PC-3 (cell line): ENCODE measurements at regions not wholly inside any gene's neighbourhood (a gene's known extent, or its start where the extent isn't known, plus 50 kb on each side); places are given as distances from the start of the nearest gene placed in this dataset.
"Not testable (repeated sequence)": the region's sequence is repeated elsewhere in the genome, so short reads cannot be mapped to it uniquely, and the experiment has no call there.

Source experiments
- ATAC-seq: fragments of 200-7000 bp; cut with Tn5 transposase; 2 replicates; pipeline ENCODE4 v1.9.1; 2020; ENCODE audit warnings: mild to moderate bottlenecking, moderate library complexity
- BruUV-seq: library from RNA; stranded (reverse); fragments of 400-500 nt; replicated peaks from 2 replicates; lab custom pipeline; 2021; lab: Mats Ljungman, UMichigan
- CTCF ChIA-PET: fragments of 300-600 bp; sonication (Branson Sonifier 250); formaldehyde crosslinking; loops from one replicate; lab custom pipeline; 2022; ENCODE audit warnings: antibody characterized with exemption; lab: Charles Lee
- POLR2A ChIA-PET: fragments of 300-600 bp; sonication (Branson Sonifier 250); formaldehyde crosslinking; loops from one replicate; lab custom pipeline; 2022; ENCODE audit warnings: antibody characterized with exemption; ENCODE audit not compliant: unreplicated experiment; lab: Charles Lee
- DNase-seq: peaks from one replicate; pipeline ENCODE4 v3.0.0-alpha.2; 2015
- H2AFZ ChIP-seq: fragments of 300-600 bp; sonication (generic); 2 replicates; pipeline ENCODE4 v1.6.0; 2016; ENCODE audit warnings: antibody characterized with exemption, low read length
- H3F3A ChIP-seq: fragments of 300-600 bp; sonication (generic); one replicate; pipeline ENCODE4 v1.6.0; 2017; ENCODE audit warnings: antibody characterized with exemption, low read length, control low read depth, mild to moderate bottlenecking; ENCODE audit not compliant: unreplicated experiment
- H3K27ac ChIP-seq: fragments of 300-600 bp; sonication (generic); 2 replicates; pipeline ENCODE4 v1.5.1; 2016; ENCODE audit warnings: mild to moderate bottlenecking, low read length
- H3K27me3 ChIP-seq: fragments of 300-600 bp; sonication (generic); 2 replicates; pipeline ENCODE4 v1.6.1; 2016; ENCODE audit warnings: low read length, mixed read lengths
- H3K36me3 ChIP-seq: fragments of 300-600 bp; sonication (generic); 2 replicates; pipeline ENCODE4 v1.6.1; 2016; ENCODE audit warnings: low read depth, mixed run types, low read length, mixed read lengths
- H3K4me1 ChIP-seq: fragments of 300-600 bp; sonication (generic); 2 replicates; pipeline ENCODE4 v1.5.1; 2016; ENCODE audit warnings: low read length; ENCODE audit not compliant: insufficient read depth
- H3K4me2 ChIP-seq: fragments of 300-600 bp; sonication (generic); 2 replicates; pipeline ENCODE4 v1.6.0; 2016; ENCODE audit warnings: low read length
- H3K4me3 ChIP-seq: fragments of 300-600 bp; sonication (generic); 2 replicates; pipeline ENCODE4 v1.5.1; 2016; ENCODE audit warnings: mild to moderate bottlenecking, low read length, mixed read lengths
- H3K79me2 ChIP-seq: fragments of 300-600 bp; sonication (generic); 2 replicates; pipeline ENCODE4 v1.6.1; 2017; ENCODE audit warnings: low read length, mixed read lengths
- H3K9ac ChIP-seq: fragments of 300-600 bp; sonication (generic); 2 replicates; pipeline ENCODE4 v1.6.0; 2016; ENCODE audit warnings: mild to moderate bottlenecking, low read length
- H3K9me2 ChIP-seq: fragments of 300-600 bp; sonication (generic); replicated peaks from 2 replicates; pipeline ENCODE4 v1.6.1; 2016; ENCODE audit warnings: mixed run types, low read length, mixed read lengths
- H3K9me3 ChIP-seq: fragments of 300-600 bp; sonication (generic); 2 replicates; pipeline ENCODE4 v1.6.1; 2016; ENCODE audit warnings: low read length, mixed read lengths
- H4K20me1 ChIP-seq: fragments of 300-600 bp; sonication (generic); 2 replicates; pipeline ENCODE4 v1.6.1; 2016; ENCODE audit warnings: low read length, mixed read lengths
- CTCF ChIP-seq: fragments of 300-600 bp; sonication (generic); conservative IDR thresholded peaks from 2 replicates; pipeline ENCODE4 v1.5.1; 2017; ENCODE audit warnings: antibody characterized with exemption, low read depth, mild to moderate bottlenecking, low read length
- EZH2 ChIP-seq: fragments of 300-600 bp; sonication (generic); IDR thresholded peaks from one replicate; pipeline ENCODE4 v1.6.1; 2017; ENCODE audit warnings: antibody characterized with exemption, mild to moderate bottlenecking, low read length; ENCODE audit not compliant: unreplicated experiment
- EZH2phosphoT487 ChIP-seq: fragments of 300-600 bp; sonication (generic); IDR thresholded peaks from 2 replicates; pipeline ENCODE4 v1.6.1; 2018; ENCODE audit warnings: mild to moderate bottlenecking, antibody characterized with exemption, low read length, borderline replicate concordance
- intact Hi-C: fragments of 100-400 bp; cut with micrococcal nuclease; formaldehyde crosslinking; loops from 2 replicates; pipeline ENCODE4 v1.9.0; 2023

GRCh38 chr14:59022144-59022543, 166.3 kb upstream of the DAAM1 start:
- POLR2A ChIA-PET: interaction anchor here (0.6 kb wide), 1 partner anchor 381 kb away, joined by 4 read pairs; no protein-coding TSS in a partner anchor
- CTCF ChIA-PET: interaction anchor here (0.9 kb wide), 1 partner anchor 33 kb away, joined by 3 read pairs; no protein-coding TSS in a partner anchor
- Histone ChIP-seq H3K4me2 (no peak overlapping the region), H3K4me1 (peaks cover 5% of the 10 kb centered on the region), H3K9ac (no peak overlapping the region), H2AFZ (no peak overlapping the region), H3K27ac (no peak overlapping the region), H3K9me2 (no peaks in the 10 kb centered on the region), H3K4me3 (no peak overlapping the region), H4K20me1 (no peaks in the 10 kb centered on the region), H3K79me2 (no peaks in the 10 kb centered on the region), H3F3A (no peaks in the 10 kb centered on the region), H3K27me3 (peaks cover 51% of the 10 kb centered on the region), H3K36me3 (no peaks in the 10 kb centered on the region), H3K9me3 (no peaks in the 10 kb centered on the region)
- no TSS peak for BruUV-seq
- DNase-seq (peak; percentile 77), ATAC-seq (peak; percentile 55)
- intact Hi-C loops: loop anchor here (10.0 kb wide), 1 partner anchor 553 kb away; the partner anchor contains the start of gene CCDC175
- TF ChIP-seq CTCF: peak; percentile 97
- no peak for TF ChIP-seq EZH2phosphoT487
- TF ChIP-seq EZH2: no peak

- TF ChIP-seq EZH2phosphoT487 (no peak), EZH2 (no peak), CTCF (no peak)
- intact Hi-C loops: loop anchor here (5.0 to 10.0 kb wide), 2 partner anchors 281 to 549 kb away; partner anchors contain the start of gene CCDC175
- Histone ChIP-seq H3F3A (no peaks in the 10 kb centered on the region), H3K4me3 (no peak overlapping the region), H4K20me1 (no peaks in the 10 kb centered on the region), H3K27ac (no peak overlapping the region), H3K9me3 (no peaks in the 10 kb centered on the region), H3K36me3 (no peaks in the 10 kb centered on the region), H3K4me2 (no peak overlapping the region), H3K4me1 (peaks cover 16% of the 10 kb centered on the region), H3K9ac (no peak overlapping the region), H3K27me3 (peaks cover 40% of the 10 kb centered on the region), H2AFZ (no peak overlapping the region), H3K79me2 (no peaks in the 10 kb centered on the region), H3K9me2 (no peaks in the 10 kb centered on the region)
- DNase-seq: no peak
- ATAC-seq: no peak
- ChIA-PET POLR2A (no interaction called here), CTCF (interaction anchor here (1.1 kb wide), 1 partner anchor 391 kb away, joined by 3 read pairs; no protein-coding TSS in a partner anchor)
- BruUV-seq: no TSS peak
Observed at GRCh38 chr14:59026081-59026480, 162.4 kb upstream of the DAAM1 start.

GRCh38 chr14:59026640-59027039, 161.8 kb upstream of the DAAM1 start:
- H3K4me2 ChIP-seq, H4K20me1 ChIP-seq, H3K36me3 ChIP-seq, H3K4me3 ChIP-seq, H3K9me2 ChIP-seq, H3K9me3 ChIP-seq, H2AFZ ChIP-seq, ATAC-seq, H3F3A ChIP-seq, H3K79me2 ChIP-seq, H3K9ac ChIP-seq, POLR2A ChIA-PET, CTCF ChIA-PET, BruUV-seq, H3K27ac ChIP-seq: not testable (repeated sequence)
- intact Hi-C loops: loop anchor here (5.0 to 10.0 kb wide), 2 partner anchors 281 to 548 kb away; partner anchors contain the start of gene CCDC175
- DNase-seq: peak; percentile 94
- Histone ChIP-seq H3K4me1 (peaks cover 16% of the 10 kb centered on the region), H3K27me3 (peaks cover 40% of the 10 kb centered on the region)
